IPS DF 6.9 (cell line): ENCODE measurements at regions not wholly inside any gene's neighbourhood (a gene's known extent, or its start where the extent isn't known, plus 50 kb on each side); places are given as distances from the start of the nearest gene placed in this dataset.

Source experiments
- DNase-seq: peaks from one replicate; pipeline ENCODE4 v3.0.0-alpha.2; 2013; ENCODE audit warnings: low read depth, low spot score
- H3K27ac ChIP-seq: one replicate; pipeline ENCODE4 v1.5.1; 2013; ENCODE audit warnings: low read length, control low read depth
- H3K27me3 ChIP-seq: 2 replicates; pipeline ENCODE4 v1.6.1; 2013; ENCODE audit warnings: mild to moderate bottlenecking, low read length; ENCODE audit not compliant: control insufficient read depth, insufficient read depth
- H3K36me3 ChIP-seq: 2 replicates; pipeline ENCODE4 v1.6.1; 2013; ENCODE audit warnings: low read length; ENCODE audit not compliant: control insufficient read depth, insufficient read depth
- H3K4me1 ChIP-seq: 2 replicates; pipeline ENCODE4 v1.6.1; 2013; ENCODE audit warnings: low read length; ENCODE audit not compliant: control insufficient read depth, insufficient read depth
- H3K4me3 ChIP-seq: 2 replicates; pipeline ENCODE4 v1.5.1; 2013; ENCODE audit warnings: mild to moderate bottlenecking, low read length
- H3K9me3 ChIP-seq: 2 replicates; pipeline ENCODE4 v1.6.1; 2013; ENCODE audit warnings: low read length, inconsistent platforms; ENCODE audit not compliant: control insufficient read depth, insufficient read depth
- WGBS: extraction: QIAGEN DNeasy Blood & Tissue Kit; methylation state at CpG from one replicate; pipeline ENCODE4 v1.1.7; 2013; ENCODE audit warnings: mixed read lengths, missing lambda C conversion rate; ENCODE audit not compliant: insufficient read length, insufficient coverage; 5-methylcytosine and 5-hydroxymethylcytosine counted together

DNA sequence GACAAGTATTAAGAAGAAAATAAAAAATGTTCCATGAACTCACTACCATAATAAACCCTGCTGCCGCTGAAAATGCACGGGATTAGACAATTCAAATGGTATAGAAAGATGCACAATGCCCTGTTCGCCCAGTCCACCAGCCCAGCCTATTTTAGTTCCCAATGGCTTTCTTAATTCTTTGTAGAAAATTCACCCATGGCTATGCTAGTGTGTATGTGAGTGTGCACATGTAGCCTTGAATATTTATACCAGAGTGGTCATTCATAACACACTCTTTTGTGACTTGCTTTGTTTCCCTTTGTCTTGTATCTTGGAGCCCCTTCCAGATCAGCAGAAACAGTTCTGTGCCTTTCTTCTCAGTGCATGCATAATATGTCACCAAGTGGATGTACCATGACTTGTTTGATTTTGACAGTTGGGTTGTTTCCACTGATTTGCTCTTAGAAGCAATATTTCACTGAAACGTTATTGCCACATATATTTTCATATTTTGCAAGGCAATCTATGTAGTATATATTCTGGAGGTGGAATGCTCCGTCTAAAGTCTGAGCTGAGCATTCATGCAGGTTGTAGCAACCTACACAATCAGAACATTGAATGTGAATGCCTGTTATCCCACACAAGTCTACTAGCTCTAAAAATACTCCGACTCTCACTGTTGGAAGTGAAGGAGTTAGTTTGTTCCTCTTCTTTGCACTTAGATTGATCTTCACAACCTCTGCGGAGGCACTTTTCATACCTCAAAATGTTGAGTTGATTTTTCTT lies 383.0 kb upstream of the EEF2KMT start:
- Histone ChIP-seq H3K27me3 (no peaks in the 10 kb centered on the region), H3K36me3 (no peaks in the 10 kb centered on the region), H3K4me1 (peaks cover 3% of the 10 kb centered on the region; the same call in 1 of the 2 replicates), H3K9me3 (no peaks in the 10 kb centered on the region), H3K27ac (no peak overlapping the region), H3K4me3 (no peak overlapping the region)
- no CpG with 5 or more reads among the region's 7 CpGs for WGBS
- no peak for DNase-seq

DNA sequence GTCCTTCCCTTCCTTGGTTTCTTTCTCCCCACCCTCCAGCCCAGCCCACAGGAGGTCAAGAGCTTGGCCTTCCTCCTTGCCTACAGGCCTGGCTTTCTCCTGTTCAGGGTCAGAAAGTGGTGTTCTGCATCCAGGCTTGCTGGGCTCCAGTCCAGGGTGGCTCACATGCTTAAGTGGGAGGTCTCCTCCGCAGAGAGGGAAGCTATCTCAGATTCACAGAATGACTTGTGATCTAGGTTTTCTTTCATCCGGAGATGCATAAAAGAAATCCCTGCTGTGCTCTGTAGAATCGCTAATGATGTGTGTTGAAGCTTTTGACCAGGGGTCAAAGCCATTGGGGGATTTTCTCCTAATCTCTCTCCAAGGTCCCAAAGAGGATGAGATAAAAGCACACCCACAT lies 382.3 kb upstream of the EEF2KMT start:
- no peak overlapping the region for H3K4me3 ChIP-seq
- H3K4me1 ChIP-seq, result peaks cover 3% of the 10 kb centered on the region; the same call in 1 of the 2 replicates
- no peak for DNase-seq
- no peak overlapping the region for H3K27ac ChIP-seq
- H3K36me3 ChIP-seq, result no peaks in the 10 kb centered on the region
- no peaks in the 10 kb centered on the region for H3K9me3 ChIP-seq
- WGBS, result no CpG with 5 or more reads among the region's 3 CpGs
- no peaks in the 10 kb centered on the region for H3K27me3 ChIP-seq

DNA sequence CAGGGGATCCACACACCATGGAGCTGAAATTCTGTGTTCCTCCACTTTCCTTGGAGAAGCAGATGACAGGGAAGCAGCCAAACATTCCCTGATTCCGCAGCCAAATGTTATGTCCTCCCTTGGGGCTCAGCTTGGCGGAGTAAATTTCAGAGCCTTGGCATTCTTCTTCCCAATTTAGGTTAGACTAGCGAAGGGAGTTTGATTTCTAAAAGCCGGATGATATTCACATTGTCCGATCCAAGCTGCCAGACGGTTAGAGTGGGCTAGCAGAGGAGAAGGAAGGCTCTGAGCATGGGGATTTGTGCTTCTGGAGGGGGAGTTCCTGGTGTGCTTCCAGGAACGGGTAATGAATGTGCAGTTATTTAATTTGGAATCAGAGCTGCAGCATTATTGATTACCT lies 380.4 kb upstream of the EEF2KMT start:
- Histone ChIP-seq H3K9me3 (no peaks in the 10 kb centered on the region), H3K36me3 (no peaks in the 10 kb centered on the region), H3K4me3 (no peak overlapping the region), H3K27ac (no peak overlapping the region), H3K4me1 (peaks cover 3% of the 10 kb centered on the region; the same call in 1 of the 2 replicates), H3K27me3 (no peaks in the 10 kb centered on the region)
- no CpG with 5 or more reads among the region's 7 CpGs for WGBS
- no peak for DNase-seq

DNA sequence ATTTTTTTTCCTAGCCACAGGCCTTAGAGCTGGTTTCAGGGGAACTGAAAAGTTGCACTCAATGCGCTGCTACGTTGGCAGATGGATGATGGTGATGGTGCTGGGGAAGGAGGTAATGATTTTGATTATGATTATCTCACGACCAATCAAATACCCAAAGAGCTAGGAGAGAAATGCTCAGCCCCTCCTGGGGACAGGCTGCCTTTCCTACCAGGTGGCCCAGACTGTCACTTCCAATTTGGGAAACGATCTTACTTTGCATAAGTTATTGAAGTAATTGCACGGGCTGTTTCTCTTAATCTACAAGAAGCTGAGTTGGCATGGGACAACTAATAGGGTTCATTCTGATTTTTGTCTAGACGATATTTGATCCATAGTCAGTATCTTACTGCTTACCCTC lies 379.7 kb upstream of the EEF2KMT start:
- Histone ChIP-seq H3K36me3 (no peaks in the 10 kb centered on the region), H3K4me1 (peaks cover 2% of the 10 kb centered on the region; the same call in 1 of the 2 replicates), H3K27ac (no peak overlapping the region), H3K9me3 (no peaks in the 10 kb centered on the region), H3K4me3 (no peak overlapping the region), H3K27me3 (no peaks in the 10 kb centered on the region)
- WGBS, result no CpG with 5 or more reads among the region's 6 CpGs
- DNase-seq, result no peak

DNA sequence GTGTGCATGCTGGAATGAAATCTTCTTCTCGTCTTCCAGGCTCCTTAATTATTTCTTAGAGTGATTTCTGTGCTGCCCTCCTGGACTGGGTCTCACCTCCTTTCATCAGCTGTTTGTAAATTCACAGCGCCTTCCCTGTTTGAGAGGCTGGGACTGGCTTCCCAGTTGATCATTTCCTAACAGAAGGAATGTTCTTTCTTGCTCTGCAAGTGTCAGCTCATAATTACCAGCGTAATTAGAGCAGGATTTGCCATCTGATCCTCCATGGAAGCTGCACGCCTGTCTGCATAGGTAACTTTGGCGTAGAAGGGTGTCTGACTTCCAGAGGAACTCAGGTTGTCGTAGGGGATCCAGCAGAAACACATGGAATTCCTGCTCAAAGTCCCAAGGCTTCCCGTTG lies 375.0 kb upstream of the EEF2KMT start:
- no peaks in the 10 kb centered on the region for H3K4me1 ChIP-seq
- no peak overlapping the region for H3K27ac ChIP-seq
- no peaks in the 10 kb centered on the region for H3K9me3 ChIP-seq
- WGBS, result no CpG with 5 or more reads among the region's 7 CpGs
- no peak overlapping the region for H3K4me3 ChIP-seq
- no peak for DNase-seq
- no peaks in the 10 kb centered on the region for H3K27me3 ChIP-seq
- H3K36me3 ChIP-seq, result no peaks in the 10 kb centered on the region

DNA sequence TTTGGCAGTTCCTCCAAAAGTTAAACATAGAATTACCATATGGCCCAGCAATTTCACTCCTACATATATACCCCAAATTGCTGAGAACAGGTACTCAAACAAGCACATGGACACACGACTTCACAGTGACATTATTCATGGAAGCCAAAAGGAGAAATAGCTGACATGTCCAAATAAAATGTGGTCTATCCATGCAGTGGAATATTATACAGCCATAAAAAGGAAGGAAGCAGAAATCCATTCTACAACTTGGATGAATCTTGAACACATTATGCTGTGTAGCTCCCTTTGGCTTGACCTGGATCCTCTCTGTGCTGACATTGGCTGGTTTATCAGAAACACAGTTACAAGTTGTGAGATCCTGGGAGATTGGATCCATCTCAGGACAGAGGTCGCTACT lies 370.9 kb upstream of the EEF2KMT start:
- H3K4me3 ChIP-seq, result no peak overlapping the region
- no peaks in the 10 kb centered on the region for H3K27me3 ChIP-seq
- H3K27ac ChIP-seq, result no peak overlapping the region
- no peaks in the 10 kb centered on the region for H3K9me3 ChIP-seq
- WGBS, result no CpG with 5 or more reads among the region's 2 CpGs
- no peaks in the 10 kb centered on the region for H3K36me3 ChIP-seq
- no peaks in the 10 kb centered on the region for H3K4me1 ChIP-seq
- DNase-seq, result no peak

DNA sequence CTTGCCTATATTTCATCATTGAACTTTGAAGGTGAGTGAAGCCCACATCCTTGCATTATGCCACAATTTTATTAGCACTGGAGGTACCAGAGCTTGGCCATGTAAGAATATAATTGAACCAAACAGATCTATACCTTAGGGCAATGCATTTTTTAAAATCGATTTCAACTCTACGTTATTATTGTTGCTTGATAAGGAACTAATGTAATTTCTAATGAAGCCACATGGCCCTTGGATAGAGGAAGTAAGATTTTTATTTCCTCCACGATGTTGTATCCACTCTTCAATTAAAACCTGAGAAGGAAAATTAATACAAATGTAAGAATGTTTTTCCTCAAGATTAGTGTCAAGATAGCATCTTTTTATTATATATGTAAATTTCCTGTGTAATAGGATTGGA lies 370.0 kb upstream of the EEF2KMT start:
- WGBS, result no CpG with 5 or more reads among the region's 3 CpGs

DNA sequence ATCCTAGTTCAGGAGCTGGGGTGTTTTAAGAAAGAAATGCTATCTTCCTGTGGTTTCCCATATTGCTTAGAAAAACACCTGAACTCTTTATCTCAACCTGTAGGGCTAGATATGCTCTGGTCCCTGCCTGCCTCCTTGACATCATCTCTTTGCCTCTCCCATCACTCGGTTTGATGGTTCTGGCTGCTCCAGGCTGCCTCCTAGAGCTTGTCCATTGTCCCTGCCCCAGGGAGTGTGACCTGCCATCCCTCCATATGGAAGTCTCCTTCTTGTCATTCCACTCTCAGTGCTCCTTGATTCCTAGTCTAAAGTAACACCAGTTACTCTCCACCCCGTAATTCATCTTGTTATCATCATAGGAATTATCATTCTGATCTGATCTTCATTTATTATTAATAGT lies 369.0 kb upstream of the EEF2KMT start:
- no peak for DNase-seq
- no CpG with 5 or more reads among the region's 2 CpGs for WGBS
- Histone ChIP-seq H3K4me3 (no peak overlapping the region), H3K4me1 (no peaks in the 10 kb centered on the region), H3K9me3 (no peaks in the 10 kb centered on the region), H3K36me3 (no peaks in the 10 kb centered on the region), H3K27ac (no peak overlapping the region), H3K27me3 (no peaks in the 10 kb centered on the region)

More for the DNA sequence above, 370.0 kb upstream of the EEF2KMT start:
- Histone ChIP-seq H3K4me3 (no peak overlapping the region), H3K36me3 (no peaks in the 10 kb centered on the region), H3K4me1 (no peaks in the 10 kb centered on the region), H3K27ac (no peak overlapping the region), H3K27me3 (no peaks in the 10 kb centered on the region), H3K9me3 (no peaks in the 10 kb centered on the region)
- no peak for DNase-seq

DNA sequence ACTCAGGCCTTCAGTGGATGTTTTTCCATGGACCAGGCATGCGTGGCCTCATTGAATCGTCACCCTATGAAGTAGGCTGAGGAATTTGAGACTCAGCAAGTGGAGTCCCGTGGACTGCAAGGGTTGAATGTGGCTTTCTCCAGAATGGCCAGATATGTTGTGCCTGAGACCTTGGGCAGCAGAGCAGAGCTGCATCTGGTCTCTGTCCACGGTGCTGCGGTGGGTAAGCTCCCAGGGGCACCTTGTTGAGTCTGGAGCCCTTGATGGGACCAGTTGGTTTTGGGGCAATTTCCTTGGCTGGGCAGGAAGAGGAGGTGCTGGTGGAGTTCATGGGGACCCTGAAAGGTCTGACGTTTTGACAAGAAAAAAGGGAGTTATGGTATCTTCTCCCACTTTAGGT lies 368.1 kb upstream of the EEF2KMT start:
- no peaks in the 10 kb centered on the region for H3K27me3 ChIP-seq
- no peaks in the 10 kb centered on the region for H3K36me3 ChIP-seq
- DNase-seq, result no peak
- no peak overlapping the region for H3K27ac ChIP-seq
- no peaks in the 10 kb centered on the region for H3K9me3 ChIP-seq
- H3K4me1 ChIP-seq, result no peaks in the 10 kb centered on the region
- no CpG with 5 or more reads among the region's 6 CpGs for WGBS
- H3K4me3 ChIP-seq, result no peak overlapping the region

DNA sequence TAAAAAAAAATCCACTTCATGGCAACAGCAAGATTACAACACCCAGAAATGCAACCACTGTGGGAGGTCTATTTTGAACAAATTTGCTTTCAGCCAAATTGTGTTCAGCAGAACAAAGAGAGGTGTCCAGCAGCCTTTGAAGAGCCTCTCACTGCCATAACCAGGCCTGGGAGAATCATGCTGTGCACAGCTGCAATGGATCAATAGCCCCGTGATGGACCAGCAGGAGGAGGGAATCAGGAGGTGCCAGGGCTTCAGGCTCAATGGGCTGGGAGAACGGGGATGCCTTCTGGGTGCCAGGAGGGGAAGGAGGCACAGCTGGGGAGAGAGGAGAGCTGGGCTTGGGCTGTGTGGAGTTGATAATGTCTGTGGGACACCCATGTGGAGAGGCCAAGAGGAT lies 366.2 kb upstream of the EEF2KMT start:
- Histone ChIP-seq H3K4me1 (no peaks in the 10 kb centered on the region), H3K9me3 (no peaks in the 10 kb centered on the region), H3K4me3 (no peak overlapping the region), H3K27ac (no peak overlapping the region), H3K36me3 (no peaks in the 10 kb centered on the region), H3K27me3 (no peaks in the 10 kb centered on the region)
- no CpG with 5 or more reads among the region's 2 CpGs for WGBS
- DNase-seq, result no peak

DNA sequence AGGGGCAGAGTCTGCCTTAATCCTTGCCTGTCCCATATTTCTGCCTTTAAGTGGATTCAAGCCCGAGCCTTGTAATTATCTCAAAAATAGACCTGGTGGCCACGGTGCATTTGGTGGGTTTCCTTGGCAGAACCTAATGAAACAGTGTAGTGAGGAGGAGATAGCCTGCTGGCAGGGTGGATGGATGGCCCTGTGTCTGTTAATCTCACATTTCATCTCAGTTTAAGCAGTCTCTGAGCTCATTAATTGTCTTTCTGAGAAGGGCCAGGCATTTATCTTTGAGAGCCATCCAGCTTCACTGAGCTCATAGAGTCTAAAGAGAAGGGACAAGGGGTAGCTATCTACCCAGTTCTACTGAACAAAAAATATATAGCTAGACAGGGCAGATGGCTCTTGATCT lies 364.0 kb upstream of the EEF2KMT start:
- no peaks in the 10 kb centered on the region for H3K4me1 ChIP-seq
- H3K27ac ChIP-seq, result no peak overlapping the region
- WGBS, result no CpG with 5 or more reads among the region's 2 CpGs
- no peaks in the 10 kb centered on the region for H3K27me3 ChIP-seq
- no peaks in the 10 kb centered on the region for H3K36me3 ChIP-seq
- no peak for DNase-seq
- no peaks in the 10 kb centered on the region for H3K9me3 ChIP-seq
- no peak overlapping the region for H3K4me3 ChIP-seq
